Bronchial epithelial cell (primary cell): ENCODE measurements at regions not wholly inside any gene's neighbourhood (a gene's known extent, or its start where the extent isn't known, plus 50 kb on each side); places are given as distances from the start of the nearest gene placed in this dataset.
"Not testable (repeated sequence)": the region's sequence is repeated elsewhere in the genome, so short reads cannot be mapped to it uniquely, and the experiment has no call there.

Experiments
- DNase-seq: peaks from one replicate; pipeline ENCODE4 v3.0.0-alpha.2; 2010; ENCODE audit warnings: low read depth
- FAIRE-seq: peaks from 2 replicates; lab custom pipeline; 2011; peaks lifted over from hg19 to GRCh38; lab: Jason Lieb, UNC
- H3K27me3 ChIP-seq: 2 replicates; pipeline ENCODE4 v1.5.1; 2011; ENCODE audit warnings: low read length; ENCODE audit not compliant: control insufficient read depth, insufficient read depth
- H3K36me3 ChIP-seq: 2 replicates; pipeline ENCODE4 v1.5.1; 2011; ENCODE audit warnings: low read length; ENCODE audit not compliant: control insufficient read depth, insufficient read depth
- H3K4me3 ChIP-seq: 2 replicates; pipeline ENCODE4 v1.5.1; 2011; ENCODE audit warnings: mild to moderate bottlenecking, low read depth, low read length, control low read depth
- TF ChIP-seq, protein P1 (sequence below): IDR thresholded peaks from 2 replicates; pipeline ENCODE4 v1.5.1; 2011; ENCODE audit warnings: mild to moderate bottlenecking, moderate library complexity, low read length, control low read depth, inconsistent platforms; ENCODE audit not compliant: insufficient read depth, severe bottlenecking

DNA sequence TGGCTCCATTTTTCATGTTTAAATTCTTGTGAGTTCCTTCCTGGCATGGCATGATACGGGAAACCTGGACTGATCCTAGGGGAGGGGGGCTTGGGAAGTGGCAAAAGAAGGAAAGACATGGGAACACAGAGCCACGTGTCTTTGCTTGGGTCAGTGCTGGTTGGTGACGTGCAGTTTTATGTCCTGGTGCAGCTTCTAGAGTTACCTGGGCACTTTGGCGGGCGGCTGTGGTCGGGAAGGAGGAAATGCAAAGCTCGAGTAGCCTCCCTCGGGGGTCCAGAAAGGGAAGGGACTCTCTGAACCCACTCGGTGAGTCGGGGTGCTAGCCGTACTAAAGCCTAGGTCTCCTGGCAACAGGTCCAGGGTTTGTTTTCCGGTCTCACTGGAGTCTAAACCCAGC lies 94.6 kb downstream of the APOB start:
- Histone ChIP-seq H3K4me3 (no peak overlapping the region), H3K36me3 (no peaks in the 10 kb centered on the region), H3K27me3 (peaks cover 2% of the 10 kb centered on the region)
- DNase-seq (no peak), FAIRE-seq (no peak)
- TF ChIP-seq, protein P1, sequence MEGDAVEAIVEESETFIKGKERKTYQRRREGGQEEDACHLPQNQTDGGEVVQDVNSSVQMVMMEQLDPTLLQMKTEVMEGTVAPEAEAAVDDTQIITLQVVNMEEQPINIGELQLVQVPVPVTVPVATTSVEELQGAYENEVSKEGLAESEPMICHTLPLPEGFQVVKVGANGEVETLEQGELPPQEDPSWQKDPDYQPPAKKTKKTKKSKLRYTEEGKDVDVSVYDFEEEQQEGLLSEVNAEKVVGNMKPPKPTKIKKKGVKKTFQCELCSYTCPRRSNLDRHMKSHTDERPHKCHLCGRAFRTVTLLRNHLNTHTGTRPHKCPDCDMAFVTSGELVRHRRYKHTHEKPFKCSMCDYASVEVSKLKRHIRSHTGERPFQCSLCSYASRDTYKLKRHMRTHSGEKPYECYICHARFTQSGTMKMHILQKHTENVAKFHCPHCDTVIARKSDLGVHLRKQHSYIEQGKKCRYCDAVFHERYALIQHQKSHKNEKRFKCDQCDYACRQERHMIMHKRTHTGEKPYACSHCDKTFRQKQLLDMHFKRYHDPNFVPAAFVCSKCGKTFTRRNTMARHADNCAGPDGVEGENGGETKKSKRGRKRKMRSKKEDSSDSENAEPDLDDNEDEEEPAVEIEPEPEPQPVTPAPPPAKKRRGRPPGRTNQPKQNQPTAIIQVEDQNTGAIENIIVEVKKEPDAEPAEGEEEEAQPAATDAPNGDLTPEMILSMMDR, result no peak

DNA sequence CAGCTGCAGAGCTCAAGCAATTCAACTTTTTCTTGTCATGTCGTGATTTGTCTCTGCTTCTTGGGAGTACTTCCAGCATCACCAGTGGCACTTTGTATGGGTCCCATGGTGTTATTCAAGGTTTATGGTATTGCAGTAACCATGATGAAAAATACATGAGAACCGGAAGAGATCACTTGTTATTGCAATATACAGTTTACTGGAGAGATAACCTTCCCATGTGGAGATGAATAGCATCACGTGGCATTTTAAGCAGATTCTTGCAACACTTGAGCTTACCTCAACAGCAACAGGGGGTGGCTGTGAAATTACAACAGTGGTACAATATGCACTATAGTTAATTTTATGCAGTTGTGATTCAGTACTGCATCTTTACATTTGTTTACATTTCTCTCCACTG lies 97.4 kb downstream of the APOB start:
- no peaks in the 10 kb centered on the region for H3K36me3 ChIP-seq
- no peak for FAIRE-seq
- H3K27me3 ChIP-seq, result peaks cover 2% of the 10 kb centered on the region
- no peak for DNase-seq
- TF ChIP-seq, protein P1, result no peak
- no peak overlapping the region for H3K4me3 ChIP-seq

DNA sequence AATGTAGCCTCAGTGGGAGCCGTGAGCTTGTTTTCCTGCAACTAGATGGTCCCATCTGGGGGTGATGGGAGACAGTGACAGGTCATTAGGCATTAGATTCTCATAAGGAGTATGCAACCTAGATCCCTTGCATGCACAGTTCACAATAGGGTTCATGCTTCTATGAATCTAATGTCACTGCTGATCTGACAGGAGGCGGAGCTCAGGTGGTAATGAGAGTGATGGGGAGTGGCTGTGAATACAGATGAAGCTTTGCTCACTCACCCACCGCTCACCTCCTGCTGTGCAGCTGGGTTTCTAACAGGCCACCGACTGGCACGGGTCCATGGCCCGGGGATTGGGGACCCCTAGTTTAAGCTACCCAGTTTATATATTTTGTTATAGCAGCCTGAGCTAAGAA lies 100.2 kb downstream of the APOB start:
- not testable (repeated sequence) for H3K4me3 ChIP-seq, H3K27me3 ChIP-seq, DNase-seq, FAIRE-seq, H3K36me3 ChIP-seq

DNA sequence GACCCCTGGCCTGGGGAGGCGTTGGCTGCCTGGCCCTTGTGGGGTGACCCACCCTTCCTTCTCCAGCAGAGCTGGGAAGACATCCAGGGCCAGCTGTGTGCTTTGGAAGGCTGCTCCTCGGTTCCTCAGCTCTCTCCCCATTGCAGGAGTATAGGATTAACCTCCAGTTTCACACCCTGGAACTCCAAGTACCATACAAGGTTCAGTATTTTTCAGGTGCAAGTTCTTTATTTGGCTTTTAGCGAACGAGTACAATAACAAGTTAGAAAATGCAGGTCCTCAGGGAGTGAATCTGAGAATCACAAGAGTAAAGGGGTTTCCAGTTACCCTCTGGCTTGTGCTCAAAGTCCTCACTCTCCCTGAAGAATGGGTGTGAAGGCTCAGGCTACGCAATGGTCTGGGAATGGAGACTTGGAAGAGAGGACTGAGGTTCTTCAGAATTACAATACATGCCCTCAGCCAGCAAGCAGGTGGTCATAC lies 101.2 kb downstream of the APOB start:
- DNase-seq (no peak), FAIRE-seq (no peak)
- H3K36me3 ChIP-seq, result no peaks in the 10 kb centered on the region
- no peak overlapping the region for H3K4me3 ChIP-seq
- no peaks in the 10 kb centered on the region for H3K27me3 ChIP-seq
- TF ChIP-seq, protein P1, result no peak

DNA sequence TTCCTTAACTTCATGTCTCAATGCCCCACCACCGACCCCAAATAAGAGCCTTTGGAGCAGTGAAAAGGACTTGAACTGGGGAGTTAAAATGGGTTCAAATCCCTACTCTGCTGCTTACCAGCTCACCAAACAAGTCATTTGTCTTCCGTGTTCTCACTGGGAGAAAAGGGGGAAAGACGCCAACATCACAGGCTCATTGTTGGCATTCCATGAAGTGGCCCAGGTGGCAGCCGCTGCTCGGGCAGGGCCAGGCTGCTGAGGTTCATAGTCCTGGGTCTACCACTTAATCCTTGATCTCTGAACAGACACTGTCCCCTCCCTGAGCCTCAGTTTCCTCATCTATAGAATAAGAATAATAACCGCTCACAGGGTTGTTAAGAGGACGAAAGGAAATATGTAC lies 103.0 kb downstream of the APOB start:
- Histone ChIP-seq H3K27me3 (no peaks in the 10 kb centered on the region), H3K4me3 (no peak overlapping the region)
- TF ChIP-seq, protein P1, result no peak

DNA sequence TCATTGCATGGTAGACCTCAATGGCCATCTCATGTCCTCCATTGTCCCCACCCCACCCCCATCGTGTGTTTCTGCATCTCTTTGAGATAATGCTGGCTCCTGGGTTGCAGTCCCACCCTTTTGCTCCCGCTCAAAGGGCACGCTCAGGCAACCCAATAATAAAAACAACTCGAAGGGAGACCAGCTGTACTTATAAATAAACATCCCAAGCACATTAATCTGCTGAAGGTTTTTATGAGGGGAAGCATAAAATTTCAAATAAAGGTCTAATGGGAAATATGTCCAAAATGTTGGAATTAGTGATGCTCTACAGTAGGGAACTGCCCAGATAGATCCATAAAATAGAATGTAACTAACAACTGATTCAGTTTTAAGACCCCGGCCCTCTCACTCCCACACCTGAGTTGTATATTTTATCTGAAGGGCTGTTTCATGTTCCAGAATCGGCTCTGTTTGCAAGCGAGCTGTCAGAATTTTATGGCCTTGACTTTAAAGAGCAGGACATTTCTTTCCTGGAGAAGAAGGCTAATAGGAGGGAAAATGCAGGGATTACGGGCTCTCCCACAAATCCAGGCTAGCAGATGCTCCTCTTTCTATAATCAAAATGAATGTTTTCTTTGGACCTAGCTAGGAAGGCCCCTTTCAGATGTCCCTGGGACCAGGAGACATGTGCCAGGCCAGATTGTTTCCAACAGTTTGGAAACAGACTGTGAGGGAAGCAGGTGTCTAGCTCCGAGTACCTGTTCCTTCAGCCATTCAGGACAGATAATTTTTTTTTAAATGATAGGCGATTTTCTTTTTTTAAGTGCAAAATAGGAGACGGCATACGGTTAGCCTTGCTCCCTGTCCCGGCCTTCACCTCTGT lies 103.7 kb downstream of the APOB start:
- TF ChIP-seq, protein P1, result no peak
- Histone ChIP-seq H3K36me3 (no peaks in the 10 kb centered on the region), H3K4me3 (no peak overlapping the region), H3K27me3 (no peaks in the 10 kb centered on the region)
- no peak for FAIRE-seq
- no peak for DNase-seq

More for the DNA sequence above, 103.0 kb downstream of the APOB start:
- DNase-seq (no peak), FAIRE-seq (no peak)
- no peaks in the 10 kb centered on the region for H3K36me3 ChIP-seq
